ENCODE measurements at regions not wholly inside any gene's neighbourhood (a gene's known extent, or its start where the extent isn't known, plus 50 kb on each side); places are given as distances from the start of the nearest gene placed in this dataset.

GRCh38 chr13:65154661-65155447 is 2075.3 kb downstream of the PCDH9 start:
- no TSS peak for BruUV-seq (replicated peaks)
- CTCF ChIA-PET: no interaction called here

More at GRCh38 chr13:65154661-65155447, 2075.3 kb downstream of the PCDH9 start:
- ChIA-PET POLR2A (no interaction called here), RAD21 (ENCODE audit: low non-redundant PET in 1 of 2, low total read pairs in 2 of 2, uncharacterized antibody in 2 of 2, unreplicated experiment in 2 of 2) (no interaction called here)
- Histone ChIP-seq H3K27ac (ENCODE audit: low read depth, low read length) (no peak overlapping the region), H3K4me1 (ENCODE audit: control insufficient read depth in 1 of 2, insufficient read depth in 2 of 2, low read length in 2 of 2) (no peaks in the 10 kb centered on the region), H3K9me3 (ENCODE audit: control insufficient read depth in 1 of 2, insufficient read depth in 1 of 2, low read depth in 1 of 2, low read length in 2 of 2) (no peaks in the 10 kb centered on the region), H3K36me3 (ENCODE audit: control insufficient read depth in 1 of 2, insufficient read depth in 2 of 2, low read length in 2 of 2) (no peaks in the 10 kb centered on the region), H3K27me3 (ENCODE audit: insufficient read depth, low read length) (no peaks in the 10 kb centered on the region), H3K79me2 (ENCODE audit: insufficient read depth, low read length) (no peaks in the 10 kb centered on the region), H3K9me2 (ENCODE audit: insufficient read depth) (no peaks in the 10 kb centered on the region), H3K4me3 (replicated peaks in 1 of 2; ENCODE audit: low read depth in 1 of 2, low read length in 2 of 2) (no peak overlapping the region), H2AFZ (ENCODE audit: low read depth, low read length, poor library complexity, severe bottlenecking) (no peak overlapping the region), H4K20me1 (ENCODE audit: insufficient read depth) (no peaks in the 10 kb centered on the region), H3K9ac (ENCODE audit: low read length) (no peak overlapping the region), H3K4me2 (ENCODE audit: low read length) (no peak overlapping the region)
- DNase-seq (ENCODE audit: low read depth, low spot score) (no peak), ATAC-seq (no peak)
- intact Hi-C loops (cut with micrococcal nuclease): no loop called here
- TF ChIP-seq ZFX (IDR thresholded peaks at IDR 0.05) (no peak), CTCF (IDR thresholded peaks at IDR 0.05 in 2 of 3, conservative IDR thresholded peaks at IDR 0.05 in 1 of 3; ENCODE audit: borderline replicate concordance in 1 of 3, insufficient read depth in 1 of 3, low read depth in 2 of 3, low read length in 2 of 3) (no peak), POLR2AphosphoS5 (IDR thresholded peaks at IDR 0.05; ENCODE audit: low read depth, low read length) (no peak), SRF (IDR thresholded peaks at IDR 0.05; ENCODE audit: low read depth) (no peak), JUND (IDR thresholded peaks at IDR 0.05) (no peak), CEBPB (IDR thresholded peaks at IDR 0.05; ENCODE audit: low read depth) (no peak), ZBTB33 (IDR thresholded peaks at IDR 0.05; ENCODE audit: extremely low read depth, insufficient replicate concordance, low read length) (no peak), EGR1 (IDR thresholded peaks at IDR 0.05; ENCODE audit: low read depth) (no peak), ZNF274 (IDR thresholded peaks at IDR 0.05; ENCODE audit: low read depth, low read length) (no peak), FOSL1 (IDR thresholded peaks at IDR 0.05; ENCODE audit: low read depth) (no peak), SP1 (IDR thresholded peaks at IDR 0.05; ENCODE audit: low read depth) (no peak), REST (IDR thresholded peaks at IDR 0.05; ENCODE audit: low read depth) (no peak), EZH2 (IDR thresholded peaks at IDR 0.05) (no peak), SIN3A (IDR thresholded peaks at IDR 0.05; ENCODE audit: low read depth) (no peak), RAD21 (IDR thresholded peaks at IDR 0.05; ENCODE audit: low read depth) (no peak), POLR2A (IDR thresholded peaks at IDR 0.05; ENCODE audit: borderline replicate concordance, extremely low read depth, insufficient read depth, insufficient read length) (no peak)

All from HCT116 (cell line).